SK-N-SH treated with all-trans-retinoic acid at 6 μM for 48 hours (cell line): ENCODE measurements at regions not wholly inside any gene's neighbourhood (a gene's known extent, or its start where the extent isn't known, plus 50 kb on each side); places are given as distances from the start of the nearest gene placed in this dataset.

Experiments used
- ATAC-seq: fragments of 200-7000 bp; cut with Tn5 transposase; 3 replicates; pipeline ENCODE4 v1.9.1; 2020; ENCODE audit warnings: mild to moderate bottlenecking, moderate library complexity
- ARNTL ChIP-seq: fragments of 450-650 bp; formaldehyde crosslinking; IDR thresholded peaks from 2 replicates; pipeline ENCODE4 v1.5.0; 2020; ENCODE audit warnings: low read depth, mild to moderate bottlenecking, moderate library complexity, borderline replicate concordance
- BACH2 ChIP-seq: fragments of 250-450 bp; sonication (Bioruptor Pico); IDR thresholded peaks from 2 replicates; pipeline ENCODE4 v1.9.0; 2021; ENCODE audit warnings: mild to moderate bottlenecking, borderline replicate concordance
- CSDC2 ChIP-seq: fragments of 250-450 bp; sonication (Bioruptor Pico); IDR thresholded peaks from 2 replicates; pipeline ENCODE4 v1.5.0; 2020; ENCODE audit warnings: mild to moderate bottlenecking, moderate library complexity
- ESRRG ChIP-seq: fragments of 250-450 bp; sonication (Bioruptor Pico); IDR thresholded peaks from 2 replicates; pipeline ENCODE4 v1.6.1; 2021; ENCODE audit warnings: mild to moderate bottlenecking
- GLIS3 ChIP-seq: fragments of 250-450 bp; sonication (Bioruptor Pico); IDR thresholded peaks from 2 replicates; pipeline ENCODE4 v1.5.0; 2020; ENCODE audit warnings: mild to moderate bottlenecking, moderate library complexity
- ISL1 ChIP-seq: fragments of 250-450 bp; sonication (Bioruptor Pico); IDR thresholded peaks from 2 replicates; pipeline ENCODE4 v2.1.2; 2022; ENCODE audit warnings: mild to moderate bottlenecking, moderate library complexity
- OSR1 ChIP-seq: fragments of 250-450 bp; sonication (Bioruptor Pico); IDR thresholded peaks from 2 replicates; pipeline ENCODE4 v1.8.0; 2022; ENCODE audit warnings: moderate library complexity, mild to moderate bottlenecking, inconsistent platforms
- PPARA ChIP-seq: fragments of 250-450 bp; sonication (Bioruptor Pico); IDR thresholded peaks from 2 replicates; pipeline ENCODE4 v1.5.0; 2020; ENCODE audit warnings: mild to moderate bottlenecking, borderline replicate concordance
- RARB ChIP-seq: fragments of 250-450 bp; sonication (Bioruptor Pico); IDR thresholded peaks from 2 replicates; pipeline ENCODE4 v1.8.0; 2021; ENCODE audit warnings: mild to moderate bottlenecking, moderate library complexity
- SNAI2 ChIP-seq: fragments of 250-450 bp; sonication (Bioruptor Pico); IDR thresholded peaks from 2 replicates; pipeline ENCODE4 v1.5.0; 2020; ENCODE audit warnings: mild to moderate bottlenecking, moderate library complexity
- TCF4 ChIP-seq: fragments of 250-450 bp; sonication (Bioruptor Pico); IDR thresholded peaks from 2 replicates; pipeline ENCODE4 v1.8.0; 2021; ENCODE audit warnings: mild to moderate bottlenecking, moderate library complexity, borderline replicate concordance
- TOX ChIP-seq: fragments of 250-450 bp; sonication (Bioruptor Pico); IDR thresholded peaks from 2 replicates; pipeline ENCODE4 v1.8.0; 2021; ENCODE audit warnings: mild to moderate bottlenecking, moderate library complexity, borderline replicate concordance
- ZC3H10 ChIP-seq: fragments of 250-450 bp; sonication (Bioruptor Pico); IDR thresholded peaks from 2 replicates; pipeline ENCODE4 v1.5.1; 2021; ENCODE audit warnings: mild to moderate bottlenecking, moderate library complexity
- ZFP3 ChIP-seq: fragments of 250-450 bp; sonication (Bioruptor Pico); IDR thresholded peaks from 2 replicates; pipeline ENCODE4 v1.5.0; 2020; ENCODE audit warnings: mild to moderate bottlenecking, moderate library complexity
- ZFP30 ChIP-seq: fragments of 450-650 bp; formaldehyde crosslinking; IDR thresholded peaks from 2 replicates; pipeline ENCODE4 v1.5.0; 2022; ENCODE audit warnings: mild to moderate bottlenecking, moderate library complexity
- ZNF565 ChIP-seq: fragments of 450-650 bp; formaldehyde crosslinking; conservative IDR thresholded peaks from 2 replicates; pipeline ENCODE4 v1.5.0; 2020; ENCODE audit warnings: low read depth, mild to moderate bottlenecking, moderate library complexity
- ZNF70 ChIP-seq: fragments of 450-650 bp; formaldehyde crosslinking; IDR thresholded peaks from 2 replicates; pipeline ENCODE4 v1.5.0; 2020; ENCODE audit warnings: mild to moderate bottlenecking, moderate library complexity
- ZNF8 ChIP-seq: fragments of 450-650 bp; formaldehyde crosslinking; IDR thresholded peaks from 2 replicates; pipeline ENCODE4 v1.5.0; 2020; ENCODE audit warnings: mild to moderate bottlenecking, moderate library complexity
- TF ChIP-seq, protein P1 (sequence below): fragments of 250-450 bp; sonication (Bioruptor Pico); IDR thresholded peaks from 2 replicates; pipeline ENCODE4 v1.8.0; 2021; ENCODE audit warnings: low read depth, mild to moderate bottlenecking, moderate library complexity, borderline replicate concordance
- TF ChIP-seq, protein P2 (sequence below): fragments of 250-450 bp; sonication (Bioruptor Pico); IDR thresholded peaks from 2 replicates; pipeline ENCODE4 v1.5.1; 2020; ENCODE audit warnings: low read depth, mild to moderate bottlenecking, moderate library complexity
- TF ChIP-seq, protein P3 (sequence below): fragments of 250-450 bp; sonication (Bioruptor Pico); IDR thresholded peaks from 2 replicates; pipeline ENCODE4 v1.8.0; 2020; ENCODE audit warnings: mild to moderate bottlenecking, moderate library complexity, borderline replicate concordance

DNA sequence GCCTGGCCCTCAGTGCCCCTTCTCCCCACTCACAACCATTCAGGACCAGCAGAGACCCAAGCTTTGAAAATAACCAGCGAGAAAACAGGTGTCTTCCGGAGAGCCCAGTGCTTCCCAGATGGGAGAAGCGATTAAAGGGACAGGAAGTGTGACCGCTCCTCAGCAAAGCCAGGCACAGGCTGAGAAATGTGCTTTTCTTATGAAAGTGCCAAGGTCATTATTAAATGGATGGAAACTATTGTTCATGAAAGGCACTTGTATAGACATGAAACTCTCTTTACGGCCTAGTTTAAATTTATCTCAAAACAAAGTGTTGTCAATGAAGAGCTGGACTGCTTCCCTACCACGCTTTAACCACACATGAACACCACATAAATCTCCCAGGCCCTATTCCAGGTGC lies 210.4 kb downstream of the SPTSSA start:
- ATAC-seq = no peak
- no peak for TF ChIP-seq TOX (CRISPR knock-in tag)
- no peak for TF ChIP-seq GLIS3 (CRISPR knock-in tag)
- TF ChIP-seq, protein P1, sequence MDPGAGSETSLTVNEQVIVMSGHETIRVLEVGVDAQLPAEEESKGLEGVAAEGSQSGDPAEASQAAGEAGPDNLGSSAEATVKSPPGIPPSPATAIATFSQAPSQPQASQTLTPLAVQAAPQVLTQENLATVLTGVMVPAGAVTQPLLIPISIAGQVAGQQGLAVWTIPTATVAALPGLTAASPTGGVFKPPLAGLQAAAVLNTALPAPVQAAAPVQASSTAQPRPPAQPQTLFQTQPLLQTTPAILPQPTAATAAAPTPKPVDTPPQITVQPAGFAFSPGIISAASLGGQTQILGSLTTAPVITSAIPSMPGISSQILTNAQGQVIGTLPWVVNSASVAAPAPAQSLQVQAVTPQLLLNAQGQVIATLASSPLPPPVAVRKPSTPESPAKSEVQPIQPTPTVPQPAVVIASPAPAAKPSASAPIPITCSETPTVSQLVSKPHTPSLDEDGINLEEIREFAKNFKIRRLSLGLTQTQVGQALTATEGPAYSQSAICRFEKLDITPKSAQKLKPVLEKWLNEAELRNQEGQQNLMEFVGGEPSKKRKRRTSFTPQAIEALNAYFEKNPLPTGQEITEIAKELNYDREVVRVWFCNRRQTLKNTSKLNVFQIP (CRISPR knock-in tag) = no peak
- no peak for TF ChIP-seq TCF4
- TF ChIP-seq ZC3H10 (CRISPR knock-in tag) = no peak
- no peak for TF ChIP-seq ZFP3 (CRISPR knock-in tag)
- no peak for TF ChIP-seq BACH2
- TF ChIP-seq PPARA (CRISPR knock-in tag) = no peak
- TF ChIP-seq ISL1 = no peak
- no peak for TF ChIP-seq SNAI2 (CRISPR knock-in tag)
- TF ChIP-seq, protein P2, sequence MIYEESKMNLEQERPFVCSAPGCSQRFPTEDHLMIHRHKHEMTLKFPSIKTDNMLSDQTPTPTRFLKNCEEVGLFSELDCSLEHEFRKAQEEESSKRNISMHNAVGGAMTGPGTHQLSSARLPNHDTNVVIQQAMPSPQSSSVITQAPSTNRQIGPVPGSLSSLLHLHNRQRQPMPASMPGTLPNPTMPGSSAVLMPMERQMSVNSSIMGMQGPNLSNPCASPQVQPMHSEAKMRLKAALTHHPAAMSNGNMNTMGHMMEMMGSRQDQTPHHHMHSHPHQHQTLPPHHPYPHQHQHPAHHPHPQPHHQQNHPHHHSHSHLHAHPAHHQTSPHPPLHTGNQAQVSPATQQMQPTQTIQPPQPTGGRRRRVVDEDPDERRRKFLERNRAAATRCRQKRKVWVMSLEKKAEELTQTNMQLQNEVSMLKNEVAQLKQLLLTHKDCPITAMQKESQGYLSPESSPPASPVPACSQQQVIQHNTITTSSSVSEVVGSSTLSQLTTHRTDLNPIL (CRISPR knock-in tag) = no peak
- TF ChIP-seq RARB (CRISPR knock-in tag) = no peak

DNA sequence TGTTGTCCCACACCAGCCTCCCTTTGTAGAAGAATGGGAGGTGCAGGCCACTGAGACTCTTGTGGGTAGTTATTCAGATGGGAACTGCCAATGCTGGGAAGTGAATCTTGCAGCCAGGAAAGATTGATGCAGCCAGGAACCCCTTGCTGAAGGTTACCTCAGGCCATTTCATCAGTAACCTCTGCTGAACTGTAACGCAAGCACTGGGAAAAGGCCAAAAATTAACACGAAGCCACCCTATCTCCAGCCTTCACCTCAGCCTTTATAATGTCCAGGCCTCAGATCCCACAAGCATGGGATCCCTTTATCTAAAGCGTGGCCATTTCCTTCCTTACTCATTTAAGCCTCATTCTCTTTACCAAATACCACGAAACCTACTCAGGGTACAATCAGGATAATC lies 211.1 kb downstream of the SPTSSA start:
- no peak for ATAC-seq
- TF ChIP-seq, protein P1 (CRISPR knock-in tag) = no peak
- TF ChIP-seq ZFP3 (CRISPR knock-in tag) (no peak), CSDC2 (CRISPR knock-in tag) (no peak), OSR1 (CRISPR knock-in tag) (no peak)

DNA sequence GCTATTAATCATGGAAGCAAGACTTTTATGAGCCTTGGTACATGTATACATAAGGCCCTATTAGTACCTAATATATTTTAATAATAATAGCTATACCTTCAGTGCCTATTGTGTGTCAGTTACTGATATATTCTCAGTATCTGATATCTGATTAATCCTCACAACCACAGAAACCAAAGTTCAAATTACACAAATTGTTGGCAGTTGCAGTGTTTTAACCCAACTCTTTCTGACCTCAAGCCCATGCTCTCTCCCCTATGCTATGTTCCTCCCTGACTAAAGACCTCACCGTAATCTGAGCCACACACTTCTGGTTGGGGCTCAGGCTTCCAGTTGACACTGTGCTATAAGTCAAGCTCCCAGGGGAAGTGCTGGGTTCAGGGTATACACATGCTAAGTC lies 214.4 kb downstream of the SPTSSA start:
- no peak for ATAC-seq
- TF ChIP-seq SNAI2 (CRISPR knock-in tag) = no peak
- no peak for TF ChIP-seq ZC3H10 (CRISPR knock-in tag)
- TF ChIP-seq GLIS3 (CRISPR knock-in tag) = no peak
- TF ChIP-seq CSDC2 (CRISPR knock-in tag) = no peak
- no peak for TF ChIP-seq ESRRG (CRISPR knock-in tag)
- no peak for TF ChIP-seq TOX (CRISPR knock-in tag)
- TF ChIP-seq, protein P2 (CRISPR knock-in tag) = no peak
- TF ChIP-seq ZFP30 (CRISPR knock-in tag) = no peak
- no peak for TF ChIP-seq ZNF8 (CRISPR knock-in tag)
- TF ChIP-seq OSR1 (CRISPR knock-in tag) = no peak
- TF ChIP-seq ARNTL = no peak
- no peak for TF ChIP-seq PPARA (CRISPR knock-in tag)
- no peak for TF ChIP-seq ZNF565
- no peak for TF ChIP-seq RARB (CRISPR knock-in tag)
- TF ChIP-seq ZNF70 = no peak
- no peak for TF ChIP-seq ISL1
- TF ChIP-seq, protein P3, sequence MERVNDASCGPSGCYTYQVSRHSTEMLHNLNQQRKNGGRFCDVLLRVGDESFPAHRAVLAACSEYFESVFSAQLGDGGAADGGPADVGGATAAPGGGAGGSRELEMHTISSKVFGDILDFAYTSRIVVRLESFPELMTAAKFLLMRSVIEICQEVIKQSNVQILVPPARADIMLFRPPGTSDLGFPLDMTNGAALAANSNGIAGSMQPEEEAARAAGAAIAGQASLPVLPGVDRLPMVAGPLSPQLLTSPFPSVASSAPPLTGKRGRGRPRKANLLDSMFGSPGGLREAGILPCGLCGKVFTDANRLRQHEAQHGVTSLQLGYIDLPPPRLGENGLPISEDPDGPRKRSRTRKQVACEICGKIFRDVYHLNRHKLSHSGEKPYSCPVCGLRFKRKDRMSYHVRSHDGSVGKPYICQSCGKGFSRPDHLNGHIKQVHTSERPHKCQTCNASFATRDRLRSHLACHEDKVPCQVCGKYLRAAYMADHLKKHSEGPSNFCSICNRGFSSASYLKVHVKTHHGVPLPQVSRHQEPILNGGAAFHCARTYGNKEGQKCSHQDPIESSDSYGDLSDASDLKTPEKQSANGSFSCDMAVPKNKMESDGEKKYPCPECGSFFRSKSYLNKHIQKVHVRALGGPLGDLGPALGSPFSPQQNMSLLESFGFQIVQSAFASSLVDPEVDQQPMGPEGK (CRISPR knock-in tag) = no peak
- no peak for TF ChIP-seq TCF4
- TF ChIP-seq ZFP3 (CRISPR knock-in tag) = no peak
- TF ChIP-seq, protein P1 (CRISPR knock-in tag) = no peak
